Right kidney (tissue), 1 donor: ENCODE measurements at regions not wholly inside any gene's neighbourhood (a gene's known extent, or its start where the extent isn't known, plus 50 kb on each side); places are given as distances from the start of the nearest gene placed in this dataset.

Source experiments
- DNase-seq: peaks from one replicate; pipeline ENCODE4 v3.0.0-alpha.2; 2016

DNA sequence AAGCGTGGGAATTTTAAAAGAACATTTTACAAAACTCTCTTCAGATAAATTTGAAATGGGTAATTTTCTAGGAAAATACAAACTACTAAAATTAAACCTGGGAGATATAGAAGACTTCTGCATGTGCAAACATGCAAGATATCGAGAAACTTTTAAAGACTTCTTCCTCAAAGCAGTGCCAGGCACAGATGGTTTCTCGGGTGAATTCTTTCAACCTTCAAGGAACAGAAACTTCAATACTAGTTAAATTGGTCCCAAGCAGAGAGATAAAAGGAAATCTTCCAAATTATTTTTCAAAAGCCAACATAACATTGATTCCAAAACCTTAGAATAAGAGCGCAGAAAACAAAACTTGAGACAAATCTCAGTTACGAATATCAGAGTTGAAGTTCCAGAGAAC lies 732.7 kb downstream of the PDCD6IP start:
- DNase-seq = no peak

DNA sequence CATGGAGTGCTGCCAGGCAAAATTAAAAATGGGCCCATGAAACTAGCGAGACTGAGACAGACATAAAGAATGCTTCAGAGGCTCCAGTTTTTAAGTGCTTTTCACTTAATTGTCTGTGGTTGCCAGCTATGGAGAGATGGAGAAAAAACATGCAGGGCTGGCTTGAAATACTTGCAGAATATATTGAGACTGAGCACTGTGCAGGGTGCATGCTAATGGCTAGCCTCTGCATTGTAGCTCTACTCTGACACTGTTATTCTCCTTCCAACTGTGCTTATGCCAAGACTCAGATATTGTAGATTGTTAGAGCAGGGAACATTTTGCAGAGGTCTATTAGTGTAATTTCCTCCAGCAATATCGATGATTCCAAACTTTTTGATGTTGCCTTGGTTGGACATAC lies 735.0 kb downstream of the PDCD6IP start:
- no peak for DNase-seq

DNA sequence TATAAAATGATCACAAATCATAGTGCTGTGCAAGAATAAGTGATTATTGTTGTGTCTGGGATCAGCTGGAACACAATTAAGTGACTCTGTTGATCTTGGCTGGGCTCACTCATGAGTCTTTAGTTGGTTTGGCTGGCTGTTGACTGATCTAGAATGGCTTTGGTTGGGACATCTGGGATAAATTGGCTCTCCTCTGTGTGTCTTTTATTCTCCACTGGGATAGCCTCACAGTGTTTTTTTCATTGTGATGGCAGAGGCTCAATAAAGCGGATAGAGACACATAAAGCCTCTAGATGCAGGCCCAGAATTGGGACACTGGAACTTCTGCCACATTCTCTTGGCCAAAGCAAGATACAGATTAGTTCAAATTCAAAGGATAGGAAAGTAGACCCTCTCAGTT lies 735.6 kb downstream of the PDCD6IP start:
- DNase-seq = no peak

DNA sequence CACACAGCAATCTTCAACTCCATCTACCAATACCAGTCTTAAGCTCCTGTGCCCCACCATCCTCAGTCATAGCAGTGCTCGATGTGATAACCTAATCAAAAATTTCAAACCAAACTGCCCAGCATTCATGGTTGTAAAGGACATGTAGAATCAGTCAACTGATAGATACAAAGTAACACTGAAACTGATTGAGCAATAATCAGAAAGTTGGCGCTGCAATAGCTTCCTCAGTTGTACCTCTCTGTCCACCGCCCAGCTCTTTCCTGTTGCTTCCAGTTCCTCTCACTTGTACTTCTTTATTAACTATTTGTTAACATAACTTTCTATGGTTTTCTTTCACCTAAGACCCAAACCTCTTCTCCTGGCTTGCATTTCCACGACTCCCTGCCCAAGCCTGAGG lies 745.7 kb downstream of the PDCD6IP start:
- DNase-seq = no peak

GRCh38 chr3:34547297-34547920 lies 749.0 kb downstream of the PDCD6IP start:
- no peak for DNase-seq

GRCh38 chr3:34567266-34567665 lies 768.8 kb downstream of the PDCD6IP start:
- DNase-seq = no peak

- no peak for DNase-seq
Observed at GRCh38 chr3:34568766-34569165, 770.3 kb downstream of the PDCD6IP start.

GRCh38 chr3:34569437-34569836 lies 771.0 kb downstream of the PDCD6IP start:
- DNase-seq = no peak

GRCh38 chr3:34570916-34571705 lies 772.7 kb downstream of the PDCD6IP start:
- no peak for DNase-seq

DNA sequence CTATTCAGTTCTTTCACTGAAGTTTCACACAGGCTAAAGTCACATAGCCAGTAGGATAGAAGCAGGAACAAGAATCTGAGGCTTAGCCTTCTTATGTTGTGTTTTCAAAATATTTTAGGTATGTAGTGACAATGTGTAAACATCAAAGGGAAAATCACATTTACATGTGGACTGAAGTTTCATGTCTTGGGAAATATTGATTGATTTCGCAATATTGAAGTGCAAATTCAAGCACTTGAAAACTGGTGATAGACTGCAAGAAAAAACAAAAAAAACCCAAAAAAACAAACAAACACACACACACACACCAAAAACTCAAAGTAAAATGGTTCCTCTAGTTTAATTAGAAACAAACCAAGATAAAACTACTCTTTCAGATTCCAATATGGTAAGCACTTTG lies 773.3 kb downstream of the PDCD6IP start:
- no peak for DNase-seq

GRCh38 chr3:34575776-34576175 lies 777.3 kb downstream of the PDCD6IP start:
- no peak for DNase-seq

GRCh38 chr3:34582055-34582454 lies 783.6 kb downstream of the PDCD6IP start:
- DNase-seq = no peak

- no peak for DNase-seq
Observed at GRCh38 chr3:34583451-34583850, 785.0 kb downstream of the PDCD6IP start.

DNA sequence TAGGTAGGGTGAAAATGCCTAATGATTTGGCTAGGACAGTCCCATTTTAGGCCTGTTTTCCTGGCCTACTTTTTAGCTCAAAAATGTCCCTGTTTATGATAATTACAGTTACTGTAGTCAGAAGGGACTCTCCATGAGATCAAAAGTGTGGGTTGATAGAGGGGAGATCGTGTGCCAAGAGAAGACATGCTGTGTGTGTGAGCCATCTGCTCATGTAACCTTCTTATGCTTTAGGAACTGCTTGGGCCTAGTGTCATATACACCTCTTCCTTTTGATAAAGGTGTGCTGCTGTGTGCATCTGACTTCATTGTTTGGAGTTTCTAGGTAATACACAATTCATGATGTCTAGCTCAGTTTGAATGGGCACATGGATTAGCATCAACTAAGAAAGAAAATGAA lies 786.5 kb downstream of the PDCD6IP start:
- DNase-seq = no peak

DNA sequence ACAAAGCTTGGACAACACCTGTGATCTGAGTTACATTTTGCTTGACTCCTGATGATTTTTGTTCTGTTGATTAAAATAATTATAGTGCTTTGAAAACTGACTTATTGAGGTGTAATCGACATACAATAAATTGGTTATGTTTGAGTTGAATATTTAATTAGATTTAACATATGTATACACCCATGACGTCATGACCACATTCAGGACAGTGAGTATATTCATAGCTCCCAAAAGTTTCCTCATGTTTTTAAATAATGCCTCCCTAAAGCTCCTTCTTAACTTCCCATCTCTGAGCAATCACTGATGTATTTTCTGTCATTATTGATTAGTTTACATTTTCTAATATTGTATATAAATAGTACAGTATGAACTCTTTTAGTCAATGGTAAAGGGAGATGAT lies 801.2 kb downstream of the PDCD6IP start:
- no peak for DNase-seq

DNA sequence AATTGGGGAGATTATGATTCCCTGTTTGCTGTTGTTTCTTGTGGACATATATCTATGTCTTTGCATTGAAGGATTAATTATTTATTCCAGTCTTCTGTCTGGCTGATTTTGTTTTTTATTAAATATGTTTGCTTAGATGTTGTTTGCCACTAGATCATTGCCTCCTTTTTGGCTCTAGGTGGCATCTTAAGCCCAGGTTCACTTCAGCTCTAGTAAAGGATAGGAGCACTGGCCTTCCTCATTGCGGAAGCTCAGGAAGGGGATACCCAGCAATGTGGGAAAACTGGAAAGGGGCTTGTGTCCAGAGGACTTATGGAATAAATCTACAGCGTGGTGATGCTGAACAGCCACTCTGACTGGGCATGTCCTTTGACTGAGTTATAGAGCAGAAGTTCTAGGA lies 821.6 kb downstream of the PDCD6IP start:
- DNase-seq = no peak

- no peak for DNase-seq
Observed at GRCh38 chr3:34626699-34627098, 828.3 kb downstream of the PDCD6IP start.

DNA sequence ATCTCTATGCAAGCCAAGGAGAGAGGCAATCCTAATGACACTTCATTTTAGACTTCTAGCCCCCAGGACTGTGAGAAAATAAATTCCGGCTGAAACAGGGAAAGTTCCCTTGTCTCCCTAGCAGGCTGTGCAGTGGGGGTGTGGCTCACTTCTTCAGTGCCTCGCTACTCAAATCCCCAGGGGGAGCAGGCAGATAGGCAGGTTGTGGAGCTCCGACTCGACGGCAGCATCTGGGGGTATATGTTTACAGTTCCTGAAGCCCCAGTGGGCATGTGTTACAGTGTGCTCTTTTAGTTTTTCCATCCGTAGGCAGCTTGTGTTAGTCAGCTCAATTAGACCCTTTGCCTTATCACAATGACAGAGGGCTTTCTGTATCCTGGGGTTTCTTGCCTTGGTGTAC lies 836.5 kb downstream of the PDCD6IP start:
- no peak for DNase-seq

- DNase-seq = no peak
Observed at GRCh38 chr3:34635352-34635850, 837.0 kb downstream of the PDCD6IP start.

GRCh38 chr3:34646911-34647460 lies 848.6 kb downstream of the PDCD6IP start:
- DNase-seq = no peak

GRCh38 chr3:34650131-34650530 lies 851.7 kb downstream of the PDCD6IP start:
- DNase-seq = no peak

- no peak for DNase-seq
Observed at GRCh38 chr3:34668915-34669314, 870.5 kb downstream of the PDCD6IP start.

GRCh38 chr3:34669490-34669889 lies 871.1 kb downstream of the PDCD6IP start:
- DNase-seq = no peak
